CD4-positive, alpha-beta T cell treated with Interleukin-1 beta for 1 hour (primary cell): ENCODE measurements at regions not wholly inside any gene's neighbourhood (a gene's known extent, or its start where the extent isn't known, plus 50 kb on each side); places are given as distances from the start of the nearest gene placed in this dataset.

ENCODE experiments used
- DNase-seq, 2 donors: peaks; one replicate each; pipeline ENCODE4 v3.0.0-alpha.2; 2020 to 2022

DNA sequence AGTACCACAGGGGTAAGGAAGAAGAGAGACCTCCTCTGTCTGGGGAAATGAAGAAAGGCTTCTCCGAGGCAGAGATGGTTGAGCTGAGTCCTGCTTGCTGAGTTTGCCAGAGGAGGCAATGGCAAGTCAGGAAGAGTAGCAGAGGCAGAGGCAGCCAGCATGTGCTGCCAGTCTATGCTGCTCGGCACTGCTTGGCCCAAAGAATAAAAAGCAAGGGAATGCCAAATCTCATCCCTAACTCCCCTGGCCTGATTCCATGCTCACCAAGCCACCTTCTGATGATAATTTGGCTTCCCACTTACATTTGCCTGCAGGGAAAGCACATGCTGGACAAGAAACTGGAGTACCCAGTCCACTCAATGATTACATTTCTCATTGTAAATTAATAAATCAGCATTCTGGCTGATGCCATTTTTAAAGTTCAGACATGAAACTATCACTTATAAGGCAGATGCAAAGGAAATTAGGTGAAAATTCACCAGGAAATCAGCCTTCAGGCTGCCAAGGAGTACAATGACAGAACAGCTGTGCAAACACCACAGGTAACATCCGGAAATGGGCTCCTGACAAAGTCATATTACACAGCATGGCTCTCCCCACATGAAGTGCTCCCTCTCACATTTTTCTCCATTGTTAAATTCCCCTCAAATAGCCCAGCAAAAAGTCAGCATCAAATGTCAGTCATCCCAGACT lies 245.9 kb downstream of the MTERF1 start:
- DNase-seq = no peak

DNA sequence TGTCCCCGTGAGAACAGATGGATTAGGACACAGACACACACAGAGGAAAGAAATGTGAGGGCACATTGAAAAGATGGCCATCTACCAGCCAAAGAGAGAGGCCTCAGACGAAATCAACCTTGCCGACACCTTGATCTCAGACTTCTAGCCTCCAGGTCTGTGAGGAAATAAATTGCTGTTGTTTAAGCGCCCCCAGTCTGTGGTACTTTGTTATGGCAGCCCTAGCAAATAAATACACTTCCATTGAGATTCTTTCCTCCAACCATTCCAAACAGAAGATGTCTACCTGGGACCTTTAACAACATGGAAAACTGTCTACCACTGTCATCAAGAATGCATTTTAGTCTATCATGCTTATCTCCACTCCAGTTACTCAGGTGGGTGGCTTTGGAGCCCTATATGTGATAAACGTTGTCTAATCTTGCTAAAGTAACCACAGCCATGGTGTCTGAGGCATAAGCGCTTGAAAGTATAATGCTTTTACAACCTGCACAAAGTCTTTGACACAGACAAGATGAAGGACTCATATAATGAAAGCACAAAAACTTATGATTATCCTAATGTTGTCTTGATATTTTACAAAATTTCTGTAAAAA lies 244.3 kb downstream of the MTERF1 start:
- peak in 1 of 2 donors; percentile 2 for DNase-seq

DNA sequence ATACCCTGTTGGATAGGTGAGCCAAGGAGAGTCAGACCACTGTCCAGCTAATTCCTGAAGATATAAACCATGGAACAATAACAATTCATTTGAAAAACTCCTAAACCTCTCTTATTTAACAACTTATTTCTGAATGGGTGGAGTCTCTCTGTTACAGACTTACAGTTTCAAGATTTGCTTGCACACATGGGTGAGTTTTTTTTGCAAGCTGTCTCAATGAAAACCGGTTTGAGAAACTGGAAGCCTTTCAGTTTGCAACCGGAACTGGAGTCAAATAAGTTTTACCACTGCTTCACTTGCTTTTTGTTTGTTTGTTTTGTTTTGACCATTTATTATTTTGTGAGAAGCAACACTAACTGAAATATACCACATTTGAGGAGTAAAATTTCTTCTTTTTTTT lies 243.8 kb downstream of the MTERF1 start:
- DNase-seq = no peak

DNA sequence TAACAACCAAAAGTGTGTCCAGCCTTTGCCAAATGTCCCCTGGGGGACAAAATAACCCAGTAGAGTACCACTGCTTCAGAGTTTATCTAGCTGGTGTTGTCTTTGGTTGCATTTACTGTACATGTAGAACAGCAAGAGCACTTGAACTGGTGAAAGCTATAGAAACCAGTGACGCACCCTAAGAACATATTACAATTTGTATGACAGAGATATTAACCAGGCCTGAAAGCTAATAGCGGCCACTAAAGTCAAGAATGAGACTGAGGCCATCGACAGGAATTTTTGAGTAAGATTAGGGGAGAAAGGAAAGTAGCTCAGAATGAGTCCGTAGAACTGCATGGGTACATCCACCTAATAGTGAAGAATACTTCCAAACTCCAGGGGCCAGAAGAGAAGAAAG lies 236.2 kb downstream of the MTERF1 start:
- DNase-seq = no peak

DNA sequence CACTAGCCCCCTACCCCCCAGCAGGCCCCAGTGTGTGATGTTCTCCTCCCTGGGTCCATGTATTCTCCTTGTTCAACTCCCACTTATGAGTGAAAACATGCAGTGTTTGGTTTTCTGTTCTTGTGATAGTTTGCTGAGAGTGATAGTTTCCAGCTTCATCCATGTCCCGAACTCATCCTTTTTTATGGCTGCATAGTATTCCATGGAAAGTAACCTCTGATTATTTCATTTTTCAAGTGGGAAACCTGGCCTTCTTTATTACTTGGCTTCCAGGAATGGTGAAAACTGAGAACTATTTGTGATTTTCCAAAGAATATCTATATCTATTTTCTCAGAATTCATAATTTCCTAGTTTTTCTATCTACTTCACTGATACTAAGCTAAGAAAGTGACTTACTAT lies 235.0 kb downstream of the MTERF1 start:
- DNase-seq = no peak

DNA sequence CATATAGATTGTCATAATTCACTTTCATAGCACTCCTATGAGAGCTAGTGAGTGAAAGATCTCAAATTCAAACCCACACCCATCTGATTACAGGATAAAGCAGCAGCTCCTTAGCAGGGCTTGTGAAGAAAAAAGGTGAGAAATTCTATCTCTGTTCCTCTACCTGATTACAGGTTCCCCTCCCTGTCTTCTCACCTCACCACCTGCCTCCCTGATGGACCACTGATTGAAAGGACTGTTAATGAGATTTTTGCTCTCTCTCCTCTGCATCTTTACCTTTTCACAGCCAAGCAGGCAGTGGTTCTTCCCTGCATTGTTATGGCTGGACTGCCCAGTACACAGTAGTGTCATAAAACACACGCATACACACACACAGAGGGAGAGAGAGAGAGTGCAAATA lies 228.5 kb downstream of the MTERF1 start:
- DNase-seq = no peak

DNA sequence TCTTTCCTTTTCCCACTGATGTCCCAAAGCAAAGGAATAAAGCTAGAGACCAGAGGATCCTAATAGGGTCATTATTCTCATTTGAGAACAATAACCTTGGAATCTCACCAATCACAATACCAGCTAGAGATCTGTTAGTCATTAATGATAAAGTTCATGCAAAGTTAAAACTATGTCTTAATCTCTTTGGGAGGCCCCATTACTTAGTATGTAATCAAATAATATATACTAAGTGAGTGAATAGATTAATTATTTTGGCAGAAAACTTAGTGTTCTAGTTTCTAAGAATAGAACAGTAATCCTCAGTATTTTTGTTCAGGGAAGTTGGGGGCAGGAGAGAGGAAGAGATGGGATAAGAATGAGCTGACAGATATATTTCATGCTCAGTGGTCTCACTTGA lies 227.2 kb downstream of the MTERF1 start:
- no peak for DNase-seq

DNA sequence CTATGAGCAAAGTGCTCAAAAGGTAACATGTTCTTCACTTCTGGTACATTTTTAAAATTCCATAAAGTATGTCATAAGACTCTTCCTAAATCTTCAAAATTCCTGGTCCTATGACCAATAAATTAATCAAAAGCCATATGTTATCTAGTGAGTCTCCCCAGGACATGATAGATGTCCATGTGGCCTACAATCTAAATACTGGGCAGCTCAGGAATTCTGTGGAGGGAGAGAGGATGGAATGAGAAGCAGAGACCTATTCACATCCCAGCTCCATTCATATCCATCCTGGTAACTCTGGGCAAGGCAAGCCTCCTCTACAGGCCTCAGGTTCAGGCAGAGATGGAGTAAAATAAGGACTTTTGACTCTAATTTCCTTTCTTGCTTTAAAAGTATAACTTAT lies 224.8 kb downstream of the MTERF1 start:
- DNase-seq = no peak

DNA sequence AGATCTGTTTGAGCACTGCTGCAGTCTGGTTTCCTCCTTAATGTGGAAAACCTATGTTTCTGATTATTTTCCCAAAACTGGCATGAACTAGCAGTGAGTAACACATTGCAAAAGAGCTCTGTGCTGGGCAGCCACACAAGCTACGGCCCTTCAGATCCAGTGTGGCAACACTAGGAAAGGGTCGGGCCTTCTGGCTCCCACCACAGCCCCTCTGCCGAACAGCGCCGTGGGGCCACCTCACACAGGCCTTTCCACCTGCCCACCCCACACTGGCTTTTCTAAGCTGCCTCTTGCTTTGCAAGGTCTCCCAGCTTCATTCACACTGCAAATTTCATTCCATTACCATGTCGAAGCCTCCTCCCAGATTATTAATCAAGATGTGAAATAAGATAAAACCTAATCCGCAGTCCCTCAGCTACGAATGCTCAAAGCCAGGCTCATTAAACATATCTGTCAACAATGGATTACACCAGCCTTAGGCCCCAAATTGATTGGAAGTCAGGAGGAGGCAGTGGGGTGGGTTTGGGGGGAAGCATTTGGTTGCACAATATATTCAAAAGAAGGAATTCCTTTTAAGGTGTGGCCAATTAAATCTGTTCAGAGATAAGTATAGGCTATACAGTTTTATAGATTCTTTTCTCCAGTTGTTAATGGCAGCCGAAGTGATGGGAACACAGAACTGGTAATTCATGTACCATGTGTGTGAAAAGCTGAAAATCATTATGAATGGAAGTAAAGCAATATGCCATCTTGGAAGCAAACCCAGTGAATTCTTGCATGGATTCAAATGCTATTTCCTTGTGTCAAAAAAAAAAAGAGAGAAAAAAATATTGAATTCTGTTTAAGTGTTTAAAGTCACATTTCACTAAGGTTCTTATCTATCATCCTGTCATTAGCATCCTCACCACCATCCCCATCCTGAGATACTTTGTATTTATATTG lies 223.7 kb downstream of the MTERF1 start:
- no peak for DNase-seq

DNA sequence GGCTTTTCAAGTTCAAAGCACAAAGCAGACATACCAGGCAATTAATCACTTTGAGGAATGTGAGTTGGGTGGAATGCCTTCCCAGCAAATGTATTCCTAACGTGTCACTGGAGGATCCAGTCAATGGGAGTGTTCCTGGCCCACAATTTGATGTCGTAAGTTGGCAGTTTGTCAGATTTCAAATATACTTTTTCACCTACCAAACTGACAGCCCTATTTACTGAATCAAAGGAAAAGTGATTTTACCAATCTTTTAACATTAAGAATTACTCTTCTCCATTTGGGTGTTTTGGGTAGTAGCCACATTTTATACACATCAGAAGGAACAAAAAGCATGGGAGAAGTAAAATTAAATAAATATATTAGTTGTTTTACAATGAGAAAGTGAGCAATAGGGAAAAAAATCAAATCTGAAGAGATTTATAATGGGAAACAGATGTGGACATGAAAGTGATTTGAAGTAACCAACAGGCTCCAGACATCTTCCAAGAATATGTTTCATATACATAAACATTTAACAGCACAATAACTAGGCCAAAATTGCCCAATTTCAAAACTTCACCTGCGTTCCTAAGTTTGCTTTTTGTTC lies 222.9 kb downstream of the MTERF1 start:
- DNase-seq = no peak

DNA sequence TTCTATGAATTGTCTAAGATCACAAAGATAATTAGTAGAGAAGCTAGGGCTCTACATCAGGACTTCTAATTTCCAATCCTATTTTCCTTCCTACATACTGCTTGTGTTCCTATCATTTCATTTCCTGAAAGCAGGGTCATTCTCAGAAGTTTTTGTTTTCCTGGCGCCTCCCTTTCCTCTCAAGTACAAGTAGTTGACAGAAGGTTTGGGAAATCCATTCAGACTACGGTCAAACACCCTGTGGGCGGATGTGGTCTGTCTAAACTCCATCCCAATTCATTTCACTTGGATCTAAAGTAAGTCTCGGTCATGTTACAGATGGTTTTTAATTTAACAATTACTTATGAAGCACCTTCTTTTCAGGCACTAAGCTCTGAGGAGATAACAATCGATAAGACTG lies 221.4 kb downstream of the MTERF1 start:
- DNase-seq = no peak

DNA sequence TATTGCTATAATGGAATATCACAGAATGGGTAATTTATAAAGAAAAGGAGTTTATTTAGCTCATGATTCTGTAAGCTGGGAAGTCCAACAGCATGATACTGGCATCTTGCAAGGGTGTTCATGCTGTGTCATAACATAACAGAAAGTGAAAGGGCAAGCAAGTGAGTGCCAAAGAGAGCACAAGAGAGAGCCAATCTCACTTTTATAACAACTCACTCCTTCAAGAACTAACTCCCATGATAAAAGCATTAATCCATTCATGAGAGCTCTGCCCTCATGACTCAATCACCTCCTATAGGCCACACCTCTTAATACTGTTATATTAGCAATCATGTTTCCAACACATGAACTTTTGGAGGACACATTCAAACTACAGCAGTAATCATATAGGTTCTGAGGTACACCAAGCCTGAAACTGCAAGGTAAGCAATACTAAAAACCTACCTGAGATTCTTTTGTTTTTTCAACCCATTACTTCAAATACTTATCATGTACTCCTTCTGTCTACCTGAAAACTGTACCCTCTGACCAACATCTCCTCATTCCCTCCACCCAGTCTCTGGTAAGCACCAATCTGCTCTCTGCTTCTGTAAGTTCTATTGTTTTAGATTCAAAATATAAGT lies 219.7 kb downstream of the MTERF1 start:
- no peak for DNase-seq

DNA sequence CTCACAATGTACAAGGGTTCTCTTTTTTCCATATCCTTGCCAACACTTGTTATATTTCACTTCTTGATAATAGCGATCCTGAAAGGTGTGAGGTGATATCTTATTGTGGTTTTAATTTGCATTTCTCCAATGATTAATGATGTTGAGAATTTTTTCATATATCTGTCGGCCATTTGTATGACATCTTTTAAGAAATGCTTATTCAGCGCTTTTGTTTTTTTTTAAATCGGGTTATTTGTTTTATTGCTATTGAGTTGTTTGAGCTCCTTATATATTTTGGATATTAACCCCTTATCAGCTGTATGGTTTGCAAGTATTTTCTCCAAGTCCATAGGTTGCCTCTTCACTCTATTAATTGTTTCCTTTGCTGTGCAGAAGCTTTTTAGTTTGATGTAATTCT lies 218.8 kb downstream of the MTERF1 start:
- no peak for DNase-seq

DNA sequence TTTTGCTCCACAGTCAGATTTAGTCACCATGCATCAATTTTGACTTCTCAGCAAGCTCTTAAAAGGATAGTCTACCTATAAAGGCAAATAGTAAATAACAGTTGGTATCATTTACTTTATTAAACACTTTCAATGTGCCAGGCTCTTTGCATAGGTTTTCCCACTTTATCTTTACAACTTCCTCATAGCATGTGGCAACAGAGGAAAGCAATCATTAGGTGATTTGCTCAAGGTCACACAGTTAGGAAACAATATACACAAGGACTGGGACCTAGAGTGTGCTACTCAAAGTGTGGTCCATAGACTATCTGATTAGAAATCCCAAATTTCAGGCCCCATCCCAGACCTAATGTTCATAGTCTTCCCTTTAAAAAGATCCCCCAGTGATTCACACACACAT lies 212.3 kb downstream of the MTERF1 start:
- DNase-seq = no peak

DNA sequence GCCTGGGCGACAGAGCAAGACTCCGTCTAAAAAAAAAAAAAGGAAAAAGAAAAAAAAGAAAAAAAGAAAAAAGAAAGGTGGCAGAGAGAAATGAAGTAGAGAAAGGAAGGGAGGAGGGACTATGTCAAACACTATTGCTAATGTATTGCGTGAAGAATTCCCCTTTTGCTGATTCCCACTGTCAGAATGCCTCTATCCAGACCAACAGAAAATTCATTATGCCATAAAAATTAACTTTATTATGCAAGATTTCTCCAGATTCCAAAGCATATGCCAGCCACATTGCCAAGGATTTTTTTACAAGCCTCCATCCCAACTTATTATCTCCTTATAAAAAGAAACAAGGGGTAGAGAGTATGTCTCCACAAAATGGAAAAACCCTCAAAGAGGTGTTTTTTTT lies 209.3 kb downstream of the MTERF1 start:
- DNase-seq = no peak

DNA sequence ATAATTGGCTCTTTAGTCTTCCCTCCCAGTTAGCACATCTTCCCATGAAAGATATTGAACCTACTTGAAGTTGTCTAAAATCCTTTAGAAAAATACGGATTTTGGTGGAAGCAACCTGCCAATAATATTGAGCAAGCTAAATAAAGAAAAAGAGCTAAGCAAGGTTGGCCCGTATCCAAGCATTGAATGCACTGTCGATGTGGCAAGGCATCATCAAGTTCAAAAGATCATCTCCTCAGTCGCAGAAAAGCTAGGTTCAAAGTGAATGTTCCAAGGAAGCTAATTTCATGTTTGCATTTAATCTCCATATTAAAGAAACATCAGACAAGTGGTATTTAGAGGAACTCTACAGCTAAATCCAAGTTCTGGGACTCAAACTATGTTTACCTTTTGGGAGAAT lies 206.0 kb downstream of the MTERF1 start:
- DNase-seq = no peak

DNA sequence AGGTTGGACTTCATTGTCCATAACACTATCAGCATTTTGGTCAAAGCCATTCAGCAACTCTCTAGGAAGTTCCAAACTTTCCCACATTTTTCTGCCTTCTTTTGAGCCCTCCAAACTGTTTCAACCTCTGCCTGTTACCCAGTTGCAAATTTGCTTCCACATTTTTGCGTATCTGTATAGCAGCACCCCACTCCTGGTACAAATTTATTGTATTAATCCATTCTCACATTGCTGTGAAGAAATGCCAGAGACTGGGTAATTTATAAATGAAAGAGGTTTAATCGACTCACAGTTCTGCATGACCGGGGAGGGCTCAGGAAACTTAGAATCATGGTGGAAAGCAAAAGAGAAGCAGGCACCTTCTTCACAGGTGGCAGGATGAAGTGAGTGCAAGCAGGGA lies 198.8 kb downstream of the MTERF1 start:
- no peak for DNase-seq

DNA sequence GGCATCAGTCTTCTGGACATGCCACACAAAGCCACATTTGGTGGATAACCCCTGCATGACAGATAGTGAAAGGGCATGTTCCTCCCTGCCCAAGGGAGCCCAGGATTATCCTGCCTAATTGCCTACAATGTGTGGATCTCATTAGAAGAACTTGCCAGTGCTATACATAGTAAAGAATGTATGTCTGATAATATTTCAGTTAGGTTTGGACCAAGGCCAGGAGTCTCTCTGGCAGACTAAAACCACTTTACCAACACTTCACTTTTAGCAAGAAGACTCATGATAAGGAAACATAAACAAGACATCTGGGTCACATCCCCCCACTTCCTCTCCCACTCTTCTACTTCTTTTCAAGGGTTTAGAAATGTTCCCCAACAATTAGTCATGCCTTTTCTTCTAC lies 196.7 kb downstream of the MTERF1 start:
- DNase-seq = no peak

DNA sequence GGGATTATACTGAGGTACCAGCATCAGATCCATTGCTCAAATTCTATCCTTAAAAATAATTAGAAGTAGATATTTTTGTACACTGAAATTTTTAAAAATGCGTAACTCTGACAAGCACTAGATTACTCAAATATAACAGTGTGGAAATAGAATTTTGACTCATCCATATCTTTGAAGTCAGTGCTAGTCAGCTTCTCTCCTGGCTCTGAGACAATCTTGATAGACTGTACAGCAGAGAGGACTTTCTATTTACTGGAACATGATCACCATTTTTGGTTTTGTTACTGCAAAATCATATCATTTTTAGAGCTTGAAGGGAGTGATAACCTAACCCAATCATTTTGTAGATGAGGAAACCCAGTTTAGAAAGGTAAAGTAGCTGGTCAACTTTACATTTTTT lies 195.0 kb downstream of the MTERF1 start:
- DNase-seq = no peak

DNA sequence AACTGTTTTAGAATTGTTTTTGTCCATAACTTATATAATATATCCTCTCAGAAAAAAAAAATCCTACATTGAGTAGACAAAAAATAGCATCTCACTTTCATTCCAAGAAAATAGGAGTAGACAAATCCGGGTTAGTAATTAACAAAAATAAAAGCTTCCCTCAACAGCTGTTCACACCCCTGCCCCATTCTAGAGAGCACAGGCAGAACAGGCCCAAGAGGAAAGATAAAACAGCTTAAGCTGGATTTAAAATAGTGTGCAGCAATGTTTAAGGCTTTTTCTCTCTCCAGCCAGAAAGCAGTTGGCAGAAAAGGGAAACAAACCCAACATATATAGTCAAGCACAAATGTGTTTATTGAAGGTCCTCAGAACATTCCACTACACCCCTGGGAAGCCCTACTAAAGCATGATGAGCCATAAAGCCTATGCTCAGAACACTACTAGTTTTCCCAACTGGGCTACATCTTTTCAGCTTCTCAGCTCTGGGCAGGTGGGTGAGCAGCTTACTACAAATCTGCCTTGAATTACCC lies 189.9 kb downstream of the MTERF1 start:
- DNase-seq = no peak

DNA sequence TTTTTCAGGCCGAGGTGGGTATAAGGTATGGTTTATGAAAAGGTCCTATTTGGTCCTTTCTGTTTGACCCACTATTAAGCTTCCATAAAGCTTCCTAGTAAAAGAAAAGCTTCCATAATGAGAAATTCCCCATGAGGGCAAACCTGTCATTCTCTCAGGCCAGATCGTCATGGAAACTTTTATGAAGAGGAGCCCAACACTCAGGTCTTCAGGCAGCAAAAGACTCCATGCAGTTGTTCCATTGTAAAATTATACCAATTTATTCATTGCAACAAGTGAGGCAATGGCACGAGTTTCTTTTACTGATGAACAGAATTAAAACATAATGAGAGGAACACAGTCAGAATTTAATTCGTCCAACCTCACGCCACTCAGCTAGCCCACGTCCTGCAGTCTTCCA lies 188.6 kb downstream of the MTERF1 start:
- DNase-seq = no peak

DNA sequence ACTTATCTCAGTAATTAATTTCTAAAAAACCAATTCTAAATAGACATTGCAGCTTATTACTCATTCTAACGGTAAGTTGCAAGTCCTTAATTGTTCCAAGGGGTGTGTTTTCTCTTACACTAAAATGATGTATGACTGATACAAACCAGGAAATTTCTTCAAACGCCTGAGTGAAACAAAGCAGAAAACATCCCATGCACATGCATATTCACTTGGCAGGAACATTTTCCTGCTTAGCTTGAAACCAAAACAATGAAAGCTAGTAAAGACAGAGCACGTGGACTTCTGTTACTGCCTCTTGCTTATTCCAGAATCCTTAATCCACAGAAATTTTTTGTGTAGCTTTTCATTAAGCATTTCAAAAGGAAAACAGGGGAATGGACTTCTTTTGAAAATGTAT lies 187.7 kb downstream of the MTERF1 start:
- DNase-seq = no peak

DNA sequence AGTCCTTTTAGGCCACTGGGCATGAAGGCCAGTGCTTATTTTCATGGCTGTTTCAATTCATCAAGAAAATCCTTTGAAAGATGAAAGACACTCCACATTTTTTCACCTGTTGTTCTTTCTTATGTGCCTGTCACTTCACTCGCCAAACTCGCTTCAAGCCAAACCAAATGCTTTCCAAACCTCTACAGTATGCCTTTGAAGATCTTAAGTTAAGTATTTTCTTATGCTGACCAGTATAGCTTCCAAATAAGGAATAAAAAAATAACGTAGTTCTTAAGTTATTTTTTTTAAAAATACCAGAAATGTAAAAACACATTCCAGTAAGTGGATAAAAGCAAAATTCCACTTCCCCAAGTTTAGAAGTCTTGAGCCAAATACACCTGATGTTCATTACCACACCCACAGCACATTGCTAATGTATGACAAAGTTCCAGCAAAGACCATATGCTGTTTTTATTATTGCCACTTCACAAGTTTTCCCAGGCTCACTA lies 186.1 kb downstream of the MTERF1 start:
- DNase-seq = no peak
